HEK293T (cell line): ENCODE measurements at regions not wholly inside any gene's neighbourhood (a gene's known extent, or its start where the extent isn't known, plus 50 kb on each side); places are given as distances from the start of the nearest gene placed in this dataset.

ENCODE experiments used
- BHLHE40 ChIP-seq: fragments of 450-650 bp; IDR thresholded peaks from 2 replicates; pipeline ENCODE4 v1.6.1; 2016; ENCODE audit warnings: mild to moderate bottlenecking, moderate library complexity, borderline replicate concordance
- HDGF ChIP-seq: fragments of 450-650 bp; IDR thresholded peaks from 2 replicates; pipeline ENCODE4 v1.6.1; 2017; ENCODE audit warnings: antibody characterized with exemption, borderline replicate concordance
- SP1 ChIP-seq: fragments of 450-650 bp; IDR thresholded peaks from 2 replicates; pipeline ENCODE4 v1.6.1; 2017
- SUZ12 ChIP-seq: fragments of 450-650 bp; IDR thresholded peaks from 2 replicates; pipeline ENCODE4 v1.6.1; 2016; ENCODE audit warnings: mild to moderate bottlenecking

DNA sequence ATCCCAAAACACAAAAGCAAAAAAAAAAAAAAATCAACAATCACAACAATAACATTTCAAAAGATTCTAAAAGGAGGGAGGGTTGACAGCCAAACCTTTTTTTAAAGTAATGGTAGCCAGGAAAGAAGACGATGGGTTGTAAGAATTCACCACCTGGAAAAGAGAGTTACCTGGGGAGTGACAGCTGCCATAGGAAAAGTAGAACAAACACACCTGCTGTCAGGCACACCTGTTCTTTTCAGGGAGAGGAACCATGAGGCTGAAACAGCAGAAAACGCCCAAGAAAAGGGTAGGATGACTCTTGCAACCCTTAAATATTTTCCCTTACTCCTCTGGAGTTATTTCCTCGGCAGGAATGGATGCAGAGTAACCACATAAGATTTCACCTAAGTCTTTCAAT lies 388.4 kb upstream of the TEX13C start:
- TF ChIP-seq BHLHE40 (no peak), SUZ12 (no peak), HDGF (no peak), SP1 (no peak)
